A172 (cell line): ENCODE measurements at regions not wholly inside any gene's neighbourhood (a gene's known extent, or its start where the extent isn't known, plus 50 kb on each side); places are given as distances from the start of the nearest gene placed in this dataset.
"Not testable (repeated sequence)": the region's sequence is repeated elsewhere in the genome, so short reads cannot be mapped to it uniquely, and the experiment has no call there.

ENCODE experiments used
- DNase-seq: peaks from one replicate; pipeline ENCODE4 v3.0.0-alpha.2; 2015; ENCODE audit warnings: low spot score

- no peak for DNase-seq
These were observed 208.7 kb downstream of the RAP2B start for GRCh38 chr3:153370680-153371079.

GRCh38 chr3:153372326-153372725, 210.3 kb downstream of the RAP2B start:
- no peak for DNase-seq

GRCh38 chr3:153373606-153374005, 211.6 kb downstream of the RAP2B start:
- no peak for DNase-seq

- not testable (repeated sequence) for DNase-seq
These were observed 216.3 kb downstream of the RAP2B start for GRCh38 chr3:153378366-153378765.

- DNase-seq, result no peak
These were observed 217.5 kb downstream of the RAP2B start for GRCh38 chr3:153379516-153379915.

- no peak for DNase-seq
These were observed 223.3 kb downstream of the RAP2B start for GRCh38 chr3:153385343-153385742.

- no peak for DNase-seq
These were observed 230.3 kb downstream of the RAP2B start for GRCh38 chr3:153392363-153392762.

GRCh38 chr3:153394017-153394416, 232.0 kb downstream of the RAP2B start:
- DNase-seq, result no peak

- DNase-seq, result no peak
These were observed 234.6 kb downstream of the RAP2B start for GRCh38 chr3:153396581-153396980.

GRCh38 chr3:153397794-153398193, 235.8 kb downstream of the RAP2B start:
- DNase-seq, result no peak

GRCh38 chr3:153399636-153400035, 237.6 kb downstream of the RAP2B start:
- no peak for DNase-seq

- DNase-seq, result no peak
These were observed 238.6 kb downstream of the RAP2B start for GRCh38 chr3:153400641-153401040.

- no peak for DNase-seq
These were observed 242.1 kb downstream of the RAP2B start for GRCh38 chr3:153404157-153404556.

GRCh38 chr3:153405320-153405719, 243.3 kb downstream of the RAP2B start:
- not testable (repeated sequence) for DNase-seq

GRCh38 chr3:153410517-153410916, 248.5 kb downstream of the RAP2B start:
- DNase-seq, result no peak

GRCh38 chr3:153414982-153415381, 253.0 kb downstream of the RAP2B start:
- no peak for DNase-seq

- no peak for DNase-seq
These were observed 260.3 kb downstream of the RAP2B start for GRCh38 chr3:153422314-153422713.

- not testable (repeated sequence) for DNase-seq
These were observed 261.8 kb downstream of the RAP2B start for GRCh38 chr3:153423820-153424219.

- DNase-seq, result no peak
These were observed 264.3 kb downstream of the RAP2B start for GRCh38 chr3:153426344-153426743.

- DNase-seq, result no peak
These were observed 264.8 kb downstream of the RAP2B start for GRCh38 chr3:153426803-153427202.

GRCh38 chr3:153429821-153430220, 267.8 kb downstream of the RAP2B start:
- DNase-seq, result no peak

GRCh38 chr3:153431076-153431475, 269.1 kb downstream of the RAP2B start:
- no peak for DNase-seq

GRCh38 chr3:153437666-153438065, 275.6 kb downstream of the RAP2B start:
- no peak for DNase-seq

- DNase-seq, result no peak
These were observed 276.2 kb downstream of the RAP2B start for GRCh38 chr3:153438271-153438670.

- DNase-seq, result no peak
These were observed 277.8 kb downstream of the RAP2B start for GRCh38 chr3:153439780-153440179.
